Mesenchymal stem cell (in vitro differentiated cells and primary cell): ENCODE measurements at regions not wholly inside any gene's neighbourhood (a gene's known extent, or its start where the extent isn't known, plus 50 kb on each side); places are given as distances from the start of the nearest gene placed in this dataset.

ENCODE experiments used
- DNase-seq: peaks from one replicate; pipeline ENCODE4 v3.0.0-alpha.2; 2013
- H2AFZ ChIP-seq: one replicate; pipeline ENCODE4 v1.6.1; 2013; ENCODE audit warnings: low read depth, mild to moderate bottlenecking, control low read depth, inconsistent platforms, low read length, moderate library complexity
- H2AK5ac ChIP-seq: 2 replicates; pipeline ENCODE4 v1.6.1; 2013; ENCODE audit warnings: low read length, moderate library complexity, mild to moderate bottlenecking, inconsistent platforms; ENCODE audit not compliant: severe bottlenecking
- H2BK120ac ChIP-seq: one replicate; pipeline ENCODE4 v1.6.1; 2013; ENCODE audit warnings: low read depth, mild to moderate bottlenecking, inconsistent platforms, low read length, moderate library complexity
- H2BK12ac ChIP-seq, 2 experiments: one replicate each; pipeline ENCODE4 v1.6.1; 2013; ENCODE audit warnings: inconsistent platforms in 2 of 2, low read length in 2 of 2, mild to moderate bottlenecking in 2 of 2, moderate library complexity in 2 of 2, control low read depth in 1 of 2
- H2BK15ac ChIP-seq: one replicate; pipeline ENCODE4 v1.6.1; 2013; ENCODE audit warnings: mild to moderate bottlenecking, low read depth, inconsistent platforms; ENCODE audit not compliant: poor library complexity, severe bottlenecking
- H2BK5ac ChIP-seq: 2 replicates; pipeline ENCODE4 v1.6.1; 2013; ENCODE audit warnings: low read depth, mild to moderate bottlenecking, low read length, control low read depth, inconsistent platforms; ENCODE audit not compliant: poor library complexity, severe bottlenecking
- H3K14ac ChIP-seq, 2 experiments: one replicate each; pipeline ENCODE4 v1.6.1; 2013; ENCODE audit warnings: inconsistent platforms in 2 of 2, low read length in 2 of 2, control low read depth in 1 of 2, mild to moderate bottlenecking in 1 of 2, moderate library complexity in 1 of 2
- H3K18ac ChIP-seq, 2 experiments: one replicate each; pipeline ENCODE4 v1.6.1; 2013; ENCODE audit warnings: inconsistent platforms in 2 of 2, low read length in 2 of 2, control low read depth in 1 of 2, low read depth in 1 of 2, mild to moderate bottlenecking in 1 of 2
- H3K23ac ChIP-seq, 2 experiments: one replicate each; pipeline ENCODE4 v1.6.1; 2013; ENCODE audit warnings: inconsistent platforms in 2 of 2, low read length in 2 of 2, mild to moderate bottlenecking in 2 of 2, moderate library complexity in 2 of 2, control low read depth in 1 of 2
- H3K27ac ChIP-seq: 2 replicates; pipeline ENCODE4 v1.5.1; 2013; ENCODE audit warnings: mild to moderate bottlenecking, moderate library complexity, low read length, control low read depth, inconsistent platforms; ENCODE audit not compliant: poor library complexity, severe bottlenecking
- H3K27me3 ChIP-seq, 2 experiments: 2 replicates each; pipeline versions ENCODE4 v1.6.1 to v1.7.0; 2013; ENCODE audit warnings: low read length in 2 of 2, mild to moderate bottlenecking in 2 of 2, moderate library complexity in 2 of 2, control low read depth in 1 of 2, inconsistent platforms in 1 of 2; ENCODE audit not compliant: control insufficient read depth in 1 of 2, insufficient read depth in 1 of 2
- H3K36me3 ChIP-seq, 2 experiments: 2 replicates each; pipeline versions ENCODE4 v1.6.1 to v1.7.0; 2013; ENCODE audit warnings: low read length in 2 of 2, control low read depth in 1 of 2, inconsistent platforms in 1 of 2, low read depth in 1 of 2, mild to moderate bottlenecking in 1 of 2; ENCODE audit not compliant: insufficient read depth in 2 of 2, control insufficient read depth in 1 of 2
- H3K4ac ChIP-seq, 2 experiments: one replicate each; pipeline ENCODE4 v1.6.1; 2013; ENCODE audit warnings: inconsistent platforms in 2 of 2, low read length in 2 of 2, mild to moderate bottlenecking in 2 of 2, moderate library complexity in 2 of 2, control low read depth in 1 of 2, low read depth in 1 of 2
- H3K4me1 ChIP-seq: 2 replicates; pipeline ENCODE4 v1.6.1; 2013; ENCODE audit warnings: low read depth, low read length, control low read depth; ENCODE audit not compliant: control insufficient read depth, insufficient read depth
- H3K4me2 ChIP-seq: 2 replicates; pipeline ENCODE4 v1.6.1; 2013; ENCODE audit warnings: low read length, mild to moderate bottlenecking, inconsistent platforms; ENCODE audit not compliant: poor library complexity, severe bottlenecking
- H3K4me3 ChIP-seq, 2 experiments: 2 replicates each; pipeline versions ENCODE4 v1.5.1 to v1.7.0; 2013; ENCODE audit warnings: low read length in 2 of 2, mild to moderate bottlenecking in 2 of 2, control low read depth in 1 of 2, low read depth in 1 of 2; ENCODE audit not compliant: insufficient read depth in 1 of 2
- H3K79me1 ChIP-seq: replicated peaks from 2 replicates; pipeline ENCODE4 v1.6.1; 2013; ENCODE audit warnings: mild to moderate bottlenecking, control low read depth, low read length, inconsistent platforms; ENCODE audit not compliant: poor library complexity, severe bottlenecking
- H3K9ac ChIP-seq: 2 replicates; pipeline ENCODE4 v1.7.0; 2013; ENCODE audit warnings: mild to moderate bottlenecking, low read length, moderate library complexity
- H3K9me3 ChIP-seq: 2 replicates; pipeline ENCODE4 v1.7.0; 2013; ENCODE audit warnings: mild to moderate bottlenecking, low read length; ENCODE audit not compliant: control insufficient read depth
- H4K8ac ChIP-seq: one replicate; pipeline ENCODE4 v1.6.1; 2013; ENCODE audit warnings: inconsistent platforms, mild to moderate bottlenecking, low read length, moderate library complexity
- H4K91ac ChIP-seq: one replicate; pipeline ENCODE4 v1.6.1; 2013; ENCODE audit warnings: mild to moderate bottlenecking, low read length, inconsistent platforms
- WGBS: methylation state at CpG from one replicate; pipeline ENCODE4 v1.1.7; 2013; ENCODE audit warnings: mixed read lengths; 5-methylcytosine and 5-hydroxymethylcytosine counted together

GRCh38 chr5:53376853-53377252 is 103.6 kb upstream of the FST start:
- Histone ChIP-seq H3K4me3 (no peak overlapping the region), H3K14ac (no peak overlapping the region), H3K27me3 (no peaks in the 10 kb centered on the region), H3K18ac (no peak overlapping the region), H2AFZ (no peak overlapping the region), H2BK15ac (no peak overlapping the region), H2BK120ac (no peak overlapping the region), H3K79me1 (no peaks in the 10 kb centered on the region), H3K4me1 (no peaks in the 10 kb centered on the region), H3K4me2 (no peak overlapping the region), H3K36me3 (no peaks in the 10 kb centered on the region), H3K27ac (no peak overlapping the region), H2BK5ac (no peak overlapping the region), H2BK12ac (no peak overlapping the region), H3K9me3 (no peaks in the 10 kb centered on the region), H4K91ac (no peak overlapping the region), H3K23ac (no peak overlapping the region), H3K4ac (no peak overlapping the region), H2AK5ac (no peak overlapping the region), H4K8ac (no peak overlapping the region), H3K9ac (no peak overlapping the region)
- DNase-seq = peak; percentile 46
- no CpG with 5 or more reads among the region's 2 CpGs for WGBS

GRCh38 chr5:53378190-53378589 is 102.2 kb upstream of the FST start:
- Histone ChIP-seq H2BK5ac (no peak overlapping the region), H3K27ac (no peak overlapping the region), H2AFZ (no peak overlapping the region), H3K4me3 (no peak overlapping the region), H3K4ac (no peak overlapping the region), H4K8ac (no peak overlapping the region), H3K23ac (no peak overlapping the region), H3K4me1 (no peaks in the 10 kb centered on the region), H3K79me1 (no peaks in the 10 kb centered on the region), H3K36me3 (no peaks in the 10 kb centered on the region), H2BK12ac (no peak overlapping the region), H2BK15ac (no peak overlapping the region), H3K4me2 (no peak overlapping the region), H3K18ac (no peak overlapping the region), H3K14ac (no peak overlapping the region), H3K27me3 (no peaks in the 10 kb centered on the region), H3K9ac (no peak overlapping the region), H3K9me3 (no peaks in the 10 kb centered on the region), H2AK5ac (no peak overlapping the region), H2BK120ac (no peak overlapping the region), H4K91ac (no peak overlapping the region)
- DNase-seq = no peak
- WGBS = no CpG with 5 or more reads among the region's 2 CpGs

GRCh38 chr5:53378590-53379247 is 101.7 kb upstream of the FST start:
- Histone ChIP-seq H2AFZ (no peak overlapping the region), H3K36me3 (no peaks in the 10 kb centered on the region), H3K4me2 (no peak overlapping the region), H4K8ac (no peak overlapping the region), H2BK5ac (no peak overlapping the region), H3K9ac (peak overlapping the region; percentile 79), H2BK15ac (no peak overlapping the region), H4K91ac (no peak overlapping the region), H3K14ac (no peak overlapping the region), H3K4me3 (no peak overlapping the region), H3K9me3 (no peaks in the 10 kb centered on the region), H3K23ac (no peak overlapping the region), H3K4me1 (no peaks in the 10 kb centered on the region), H3K4ac (no peak overlapping the region), H3K79me1 (no peaks in the 10 kb centered on the region), H2BK120ac (no peak overlapping the region), H2AK5ac (no peak overlapping the region), H3K18ac (no peak overlapping the region), H3K27ac (no peak overlapping the region), H3K27me3 (no peaks in the 10 kb centered on the region), H2BK12ac (no peak overlapping the region)
- WGBS = 57% methylated on average over 2 of the region's 3 CpGs
- DNase-seq = peak; percentile 60

- no peak overlapping the region for H2BK5ac ChIP-seq
- no peak overlapping the region for H3K27ac ChIP-seq
- no peak overlapping the region for H2AK5ac ChIP-seq
- H3K4ac ChIP-seq = no peak overlapping the region
- no peaks in the 10 kb centered on the region for H3K27me3 ChIP-seq
- H4K8ac ChIP-seq = no peak overlapping the region
- H3K9me3 ChIP-seq = peaks cover 50% of the 10 kb centered on the region
- H3K4me3 ChIP-seq = no peak overlapping the region
- H3K79me1 ChIP-seq = no peaks in the 10 kb centered on the region
- H4K91ac ChIP-seq = no peak overlapping the region
- no peak overlapping the region for H2BK120ac ChIP-seq
- no peak overlapping the region for H3K14ac ChIP-seq
- no peak overlapping the region for H2AFZ ChIP-seq
- WGBS = 88% methylated on average over 2 of the region's 3 CpGs
- H2BK15ac ChIP-seq = no peak overlapping the region
- no peaks in the 10 kb centered on the region for H3K36me3 ChIP-seq
- DNase-seq = no peak
- H3K23ac ChIP-seq = no peak overlapping the region
- H3K4me2 ChIP-seq = no peak overlapping the region
- no peak overlapping the region for H3K18ac ChIP-seq
- no peak overlapping the region for H3K9ac ChIP-seq
- H3K4me1 ChIP-seq = no peaks in the 10 kb centered on the region
- H2BK12ac ChIP-seq = no peak overlapping the region
Measured at GRCh38 chr5:53386341-53386740, 94.1 kb upstream of the FST start.
